H9 (cell line): ENCODE measurements at regions not wholly inside any gene's neighbourhood (a gene's known extent, or its start where the extent isn't known, plus 50 kb on each side); places are given as distances from the start of the nearest gene placed in this dataset.

Source experiments
- DNase-seq: peaks from one replicate; pipeline ENCODE4 v3.0.0-alpha.2; 2017
- H2AFZ ChIP-seq: one replicate; pipeline ENCODE4 v1.6.1; 2013; ENCODE audit warnings: mild to moderate bottlenecking, low read length, control low read depth, moderate library complexity
- H2AK5ac ChIP-seq: 2 replicates; pipeline ENCODE4 v1.6.1; 2013; ENCODE audit warnings: low read length, control low read depth, mixed read lengths; ENCODE audit not compliant: insufficient read length
- H2BK120ac ChIP-seq: one replicate; pipeline ENCODE4 v1.6.1; 2013; ENCODE audit warnings: low read depth, mild to moderate bottlenecking, low read length, control low read depth, inconsistent platforms; ENCODE audit not compliant: poor library complexity, severe bottlenecking
- H2BK12ac ChIP-seq: 2 replicates; pipeline ENCODE4 v1.6.1; 2013; ENCODE audit warnings: low read length, control low read depth, mixed read lengths, low read depth; ENCODE audit not compliant: insufficient read length
- H2BK15ac ChIP-seq: 2 replicates; pipeline ENCODE4 v1.6.1; 2013; ENCODE audit warnings: low read depth, low read length, control low read depth
- H2BK20ac ChIP-seq: one replicate; pipeline ENCODE4 v1.6.1; 2013; ENCODE audit warnings: low read depth, mild to moderate bottlenecking, low read length, control low read depth, inconsistent platforms; ENCODE audit not compliant: poor library complexity, severe bottlenecking
- H2BK5ac ChIP-seq: 2 replicates; pipeline ENCODE4 v1.6.1; 2013; ENCODE audit warnings: low read length, control low read depth, mixed read lengths; ENCODE audit not compliant: insufficient read length
- H3K14ac ChIP-seq: 2 replicates; pipeline ENCODE4 v1.6.1; 2013; ENCODE audit warnings: low read length, control low read depth; ENCODE audit not compliant: insufficient read depth
- H3K18ac ChIP-seq: 2 replicates; pipeline ENCODE4 v1.6.1; 2013; ENCODE audit warnings: low read depth, mild to moderate bottlenecking, mixed read lengths, low read length, control low read depth; ENCODE audit not compliant: insufficient read length
- H3K23ac ChIP-seq: 2 replicates; pipeline ENCODE4 v1.6.1; 2013; ENCODE audit warnings: low read length, control low read depth, mixed read lengths, low read depth; ENCODE audit not compliant: insufficient read length
- H3K23me2 ChIP-seq: 2 replicates; pipeline ENCODE4 v1.6.1; 2013; ENCODE audit warnings: low read depth, mild to moderate bottlenecking, mixed read lengths, low read length, control low read depth; ENCODE audit not compliant: insufficient read length, poor library complexity, severe bottlenecking
- H3K27ac ChIP-seq: 2 replicates; pipeline ENCODE4 v1.5.1; 2013; ENCODE audit warnings: low read length, control low read depth, mixed read lengths, low read depth; ENCODE audit not compliant: insufficient read length
- H3K27me3 ChIP-seq: 2 replicates; pipeline ENCODE4 v1.6.1; 2013; ENCODE audit warnings: low read length, control low read depth, inconsistent platforms; ENCODE audit not compliant: insufficient read depth
- H3K4ac ChIP-seq: 2 replicates; pipeline ENCODE4 v1.6.1; 2013; ENCODE audit warnings: low read depth, mild to moderate bottlenecking, control low read depth, inconsistent platforms, low read length, moderate library complexity
- H3K4me1 ChIP-seq: 2 replicates; pipeline ENCODE4 v1.6.1; 2013; ENCODE audit warnings: low read length, control low read depth, inconsistent platforms; ENCODE audit not compliant: insufficient read depth
- H3K4me2 ChIP-seq: 2 replicates; pipeline ENCODE4 v1.6.1; 2013; ENCODE audit warnings: low read length, control low read depth, mixed read lengths; ENCODE audit not compliant: insufficient read length, insufficient read depth
- H3K56ac ChIP-seq: 2 replicates; pipeline ENCODE4 v1.6.1; 2013; ENCODE audit warnings: low read depth, mild to moderate bottlenecking, mixed read lengths, low read length, control low read depth; ENCODE audit not compliant: insufficient read length
- H3K79me1 ChIP-seq: 2 replicates; pipeline ENCODE4 v1.6.1; 2013; ENCODE audit warnings: low read depth, mild to moderate bottlenecking, moderate library complexity, low read length, control low read depth, inconsistent platforms; ENCODE audit not compliant: insufficient read depth, poor library complexity, severe bottlenecking
- H3K79me2 ChIP-seq: 2 replicates; pipeline ENCODE4 v1.6.1; 2013; ENCODE audit warnings: low read length, control low read depth, inconsistent platforms; ENCODE audit not compliant: insufficient read depth
- H3K9ac ChIP-seq: 2 replicates; pipeline ENCODE4 v1.6.1; 2013; ENCODE audit warnings: low read length, control low read depth, mixed read lengths; ENCODE audit not compliant: insufficient read length; ENCODE audit errors: extremely low read depth
- H3K9me3 ChIP-seq: one replicate; pipeline ENCODE4 v1.6.1; 2013; ENCODE audit warnings: low read depth, low read length, inconsistent platforms; ENCODE audit not compliant: control insufficient read depth
- H3T11ph ChIP-seq: one replicate; pipeline ENCODE4 v1.6.1; 2013; ENCODE audit warnings: mild to moderate bottlenecking, low read length, control low read depth, inconsistent platforms
- H4K20me1 ChIP-seq: one replicate; pipeline ENCODE4 v1.6.1; 2013; ENCODE audit not compliant: control insufficient read depth, insufficient read length, insufficient read depth
- H4K5ac ChIP-seq: 2 replicates; pipeline ENCODE4 v1.6.1; 2013; ENCODE audit warnings: low read depth, mild to moderate bottlenecking, mixed read lengths, low read length, control low read depth; ENCODE audit not compliant: insufficient read length
- H4K8ac ChIP-seq: replicated peaks from 2 replicates; pipeline ENCODE4 v1.6.1; 2013; ENCODE audit warnings: low read length, control low read depth, mixed read lengths, low read depth; ENCODE audit not compliant: insufficient read length
- H4K91ac ChIP-seq: 2 replicates; pipeline ENCODE4 v1.6.1; 2013; ENCODE audit warnings: low read depth, mild to moderate bottlenecking, moderate library complexity, mixed read lengths, low read length, control low read depth; ENCODE audit not compliant: insufficient read length
- H3K27ac Mint-ChIP-seq, 3 experiments: 2 replicates in 2 of 3; 3 replicates in 1 of 3; pipeline ENCODE4 v1.8.0; 2020 to 2021; ENCODE audit warnings: mixed read lengths in 3 of 3, mild to moderate bottlenecking in 1 of 3, moderate library complexity in 1 of 3
- H3K27me3 Mint-ChIP-seq: 2 replicates; pipeline ENCODE4 v1.8.0; 2021; ENCODE audit warnings: low read depth, mild to moderate bottlenecking, moderate library complexity, mixed read lengths
- H3K36me3 Mint-ChIP-seq, 3 experiments: 2 replicates in 2 of 3; 3 replicates in 1 of 3; pipeline ENCODE4 v1.8.0; 2020 to 2021; ENCODE audit warnings: low read depth in 3 of 3, mixed read lengths in 3 of 3; ENCODE audit not compliant: insufficient read depth in 1 of 3
- H3K4me1 Mint-ChIP-seq, 2 experiments: 2 replicates each; pipeline ENCODE4 v1.8.0; 2020; ENCODE audit warnings: mixed read lengths in 2 of 2
- H3K4me3 Mint-ChIP-seq, 2 experiments: 2 replicates in 1 of 2; 3 replicates in 1 of 2; pipeline ENCODE4 v1.8.0; 2020 to 2021; ENCODE audit warnings: mild to moderate bottlenecking in 2 of 2, mixed read lengths in 2 of 2, moderate library complexity in 1 of 2
- H3K9me3 Mint-ChIP-seq, 2 experiments: 2 replicates in 1 of 2; 3 replicates in 1 of 2; pipeline ENCODE4 v1.8.0; 2020; ENCODE audit warnings: mild to moderate bottlenecking in 2 of 2, mixed read lengths in 2 of 2, moderate library complexity in 1 of 2
- CTCF ChIP-seq: fragments of 200-600 bp; sonication (generic); conservative IDR thresholded peaks from 3 replicates; pipeline ENCODE4 v1.8.0; 2021; ENCODE audit warnings: antibody characterized with exemption, mild to moderate bottlenecking
- WGBS: extraction: QIAGEN DNeasy Blood & Tissue Kit; methylation state at CpG from one replicate; pipeline ENCODE4 v1.1.7; 2013; ENCODE audit warnings: missing lambda C conversion rate, low lambda C conversion rate, mixed read lengths; ENCODE audit not compliant: insufficient read length; ENCODE audit errors: extremely low coverage; 5-methylcytosine and 5-hydroxymethylcytosine counted together

GRCh38 chr16:87218281-87219055 is 98.7 kb downstream of the C16orf95 start:
- Mint-ChIP-seq H3K4me1 (no peaks in the 10 kb centered on the region), H3K9me3 (no peaks in the 10 kb centered on the region), H3K4me3 (no peak overlapping the region; a peak in 1 of 5 replicates), H3K27me3 (no peaks in the 10 kb centered on the region), H3K27ac (no peak overlapping the region; a peak in 1 of 7 replicates), H3K36me3 (no peaks in the 10 kb centered on the region)
- no peak for DNase-seq
- Histone ChIP-seq H3K27ac (no peak overlapping the region), H3K9ac (no peak overlapping the region), H4K5ac (no peak overlapping the region), H2BK120ac (no peak overlapping the region), H3K23ac (no peak overlapping the region), H3K9me3 (no peaks in the 10 kb centered on the region), H2BK12ac (no peak overlapping the region), H2BK15ac (no peak overlapping the region), H2AK5ac (no peak overlapping the region), H3K27me3 (no peaks in the 10 kb centered on the region), H4K91ac (no peak overlapping the region), H3K79me2 (no peaks in the 10 kb centered on the region), H2BK5ac (no peak overlapping the region), H4K8ac (no peak overlapping the region), H3K4me2 (no peak overlapping the region), H2BK20ac (no peak overlapping the region), H3K56ac (no peak overlapping the region), H3K79me1 (no peaks in the 10 kb centered on the region), H4K20me1 (no peaks in the 10 kb centered on the region), H3K4me1 (no peaks in the 10 kb centered on the region), H2AFZ (no peak overlapping the region), H3K14ac (no peak overlapping the region), H3K23me2 (no peaks in the 10 kb centered on the region), H3T11ph (no peak overlapping the region), H3K4ac (no peak overlapping the region), H3K18ac (no peak overlapping the region)
- TF ChIP-seq CTCF: no peak
- no CpG with 5 or more reads among the region's 36 CpGs for WGBS
